ENCODE measurements at regions not wholly inside any gene's neighbourhood (a gene's known extent, or its start where the extent isn't known, plus 50 kb on each side); places are given as distances from the start of the nearest gene placed in this dataset.

- Mint-ChIP-seq H3K27ac (no peak overlapping the region), H3K9me3 (ENCODE audit: low read depth) (no peaks in the 10 kb centered on the region), H3K4me1 (no peaks in the 10 kb centered on the region), H3K27me3 (no peaks in the 10 kb centered on the region), H3K36me3 (no peaks in the 10 kb centered on the region), H3K4me3 (no peak overlapping the region)
- CTCF ChIA-PET, result no interaction called here
- ATAC-seq (no peak), DNase-seq (no peak)
Observed at GRCh38 chr14:22397221-22397737, 191.7 kb downstream of the DAD1 start.

GRCh38 chr14:22395803-22396202, 193.2 kb downstream of the DAD1 start:
- Mint-ChIP-seq H3K4me1 (no peaks in the 10 kb centered on the region), H3K4me3 (no peak overlapping the region), H3K9me3 (ENCODE audit: low read depth) (no peaks in the 10 kb centered on the region), H3K36me3 (no peaks in the 10 kb centered on the region), H3K27ac (no peak overlapping the region), H3K27me3 (no peaks in the 10 kb centered on the region)
- no peak for ATAC-seq
- DNase-seq, result no peak
- CTCF ChIA-PET, result no interaction called here

GRCh38 chr14:22394616-22395015, 194.4 kb downstream of the DAD1 start:
- no peaks in the 10 kb centered on the region for H3K4me1 Mint-ChIP-seq
- no peaks in the 10 kb centered on the region for H3K36me3 Mint-ChIP-seq
- H3K27me3 Mint-ChIP-seq, result no peaks in the 10 kb centered on the region
- CTCF ChIA-PET, result no interaction called here
- no peak overlapping the region for H3K27ac Mint-ChIP-seq
- no peak for ATAC-seq
- no peak for DNase-seq
- H3K9me3 Mint-ChIP-seq (ENCODE audit: low read depth), result no peaks in the 10 kb centered on the region
- H3K4me3 Mint-ChIP-seq, result no peak overlapping the region

GRCh38 chr14:22393796-22394195, 195.2 kb downstream of the DAD1 start:
- Mint-ChIP-seq H3K9me3 (ENCODE audit: low read depth) (no peaks in the 10 kb centered on the region), H3K4me3 (no peak overlapping the region), H3K4me1 (no peaks in the 10 kb centered on the region), H3K27ac (no peak overlapping the region), H3K36me3 (no peaks in the 10 kb centered on the region), H3K27me3 (no peaks in the 10 kb centered on the region)
- CTCF ChIA-PET, result no interaction called here
- DNase-seq (no peak), ATAC-seq (no peak)

GRCh38 chr14:22391908-22392565, 197.0 kb downstream of the DAD1 start:
- DNase-seq (no peak), ATAC-seq (no peak)
- Mint-ChIP-seq H3K4me1 (no peaks in the 10 kb centered on the region), H3K27me3 (no peaks in the 10 kb centered on the region), H3K4me3 (no peak overlapping the region), H3K9me3 (ENCODE audit: low read depth) (no peaks in the 10 kb centered on the region), H3K36me3 (no peaks in the 10 kb centered on the region), H3K27ac (no peak overlapping the region)
- CTCF ChIA-PET, result no interaction called here

- CTCF ChIA-PET, result no interaction called here
- no peak overlapping the region for H3K27ac Mint-ChIP-seq
- no peak overlapping the region for H3K4me3 Mint-ChIP-seq
- H3K4me1 Mint-ChIP-seq, result no peaks in the 10 kb centered on the region
- H3K9me3 Mint-ChIP-seq (ENCODE audit: low read depth), result no peaks in the 10 kb centered on the region
- H3K36me3 Mint-ChIP-seq, result no peaks in the 10 kb centered on the region
- no peaks in the 10 kb centered on the region for H3K27me3 Mint-ChIP-seq
- no peak for DNase-seq
- no peak for ATAC-seq
Observed at GRCh38 chr14:22390824-22391461, 198.1 kb downstream of the DAD1 start.

GRCh38 chr14:22390195-22390594, 198.8 kb downstream of the DAD1 start:
- no peaks in the 10 kb centered on the region for H3K36me3 Mint-ChIP-seq
- H3K4me1 Mint-ChIP-seq, result no peaks in the 10 kb centered on the region
- DNase-seq, result no peak
- H3K27me3 Mint-ChIP-seq, result no peaks in the 10 kb centered on the region
- CTCF ChIA-PET, result no interaction called here
- H3K27ac Mint-ChIP-seq, result no peak overlapping the region
- H3K4me3 Mint-ChIP-seq, result no peak overlapping the region
- no peaks in the 10 kb centered on the region for H3K9me3 Mint-ChIP-seq (ENCODE audit: low read depth)
- no peak for ATAC-seq

GRCh38 chr14:22388669-22389595, 200.1 kb downstream of the DAD1 start:
- no peaks in the 10 kb centered on the region for H3K9me3 Mint-ChIP-seq (ENCODE audit: low read depth)
- no peaks in the 10 kb centered on the region for H3K4me1 Mint-ChIP-seq
- H3K4me3 Mint-ChIP-seq, result no peak overlapping the region

GRCh38 chr14:22387776-22388241, 201.2 kb downstream of the DAD1 start:
- Mint-ChIP-seq H3K27ac (no peak overlapping the region), H3K4me1 (no peaks in the 10 kb centered on the region), H3K4me3 (no peak overlapping the region), H3K9me3 (ENCODE audit: low read depth) (no peaks in the 10 kb centered on the region), H3K27me3 (no peaks in the 10 kb centered on the region), H3K36me3 (no peaks in the 10 kb centered on the region)
- CTCF ChIA-PET, result no interaction called here
- ATAC-seq (no peak), DNase-seq (no peak)

More at GRCh38 chr14:22388669-22389595, 200.1 kb downstream of the DAD1 start:
- H3K27ac Mint-ChIP-seq, result no peak overlapping the region
- ATAC-seq (no peak), DNase-seq (no peak)
- no peaks in the 10 kb centered on the region for H3K36me3 Mint-ChIP-seq
- CTCF ChIA-PET, result no interaction called here
- H3K27me3 Mint-ChIP-seq, result no peaks in the 10 kb centered on the region

GRCh38 chr14:22386924-22387775, 201.9 kb downstream of the DAD1 start:
- no peaks in the 10 kb centered on the region for H3K36me3 Mint-ChIP-seq
- no peaks in the 10 kb centered on the region for H3K9me3 Mint-ChIP-seq (ENCODE audit: low read depth)
- no peak for DNase-seq
- H3K4me3 Mint-ChIP-seq, result no peak overlapping the region
- CTCF ChIA-PET, result no interaction called here
- H3K4me1 Mint-ChIP-seq, result no peaks in the 10 kb centered on the region
- no peak overlapping the region for H3K27ac Mint-ChIP-seq
- H3K27me3 Mint-ChIP-seq, result no peaks in the 10 kb centered on the region
- no peak for ATAC-seq

- no peaks in the 10 kb centered on the region for H3K9me3 Mint-ChIP-seq (ENCODE audit: low read depth)
- DNase-seq (no peak), ATAC-seq (no peak)
- H3K27me3 Mint-ChIP-seq, result no peaks in the 10 kb centered on the region
- CTCF ChIA-PET, result no interaction called here
- H3K4me1 Mint-ChIP-seq, result no peaks in the 10 kb centered on the region
- H3K36me3 Mint-ChIP-seq, result no peaks in the 10 kb centered on the region
- no peak overlapping the region for H3K4me3 Mint-ChIP-seq
- H3K27ac Mint-ChIP-seq, result no peak overlapping the region
Observed at GRCh38 chr14:22384974-22385526, 204.0 kb downstream of the DAD1 start.

- Mint-ChIP-seq H3K27me3 (no peaks in the 10 kb centered on the region), H3K4me3 (no peak overlapping the region), H3K9me3 (ENCODE audit: low read depth) (no peaks in the 10 kb centered on the region), H3K4me1 (no peaks in the 10 kb centered on the region), H3K36me3 (no peaks in the 10 kb centered on the region), H3K27ac (no peak overlapping the region)
- CTCF ChIA-PET, result no interaction called here
- DNase-seq, result no peak
- no peak for ATAC-seq
Observed at GRCh38 chr14:22384167-22384549, 204.9 kb downstream of the DAD1 start.

All from activated CD8-positive, alpha-beta memory T cell treated with anti-CD3 and anti-CD28 coated beads, Interleukin-2, amount 10 ng/mL, durations not matched to agents 7 days and 5 days (primary cell).